ENCODE measurements at regions not wholly inside any gene's neighbourhood (a gene's known extent, or its start where the extent isn't known, plus 50 kb on each side); places are given as distances from the start of the nearest gene placed in this dataset.

GRCh38 chr2:206379266-206379665 is 64.1 kb upstream of the ADAM23 start:
- no peaks in the 10 kb centered on the region for H3K4me1 Mint-ChIP-seq (ENCODE audit: insufficient read depth, unreplicated experiment)
- ChIA-PET POLR2A (no interaction called here), CTCF (interaction anchor here (0.8 kb wide), 1 partner anchor 11 kb away, joined by 3 read pairs; no protein-coding TSS in a partner anchor)
- TF ChIP-seq, protein P1, sequence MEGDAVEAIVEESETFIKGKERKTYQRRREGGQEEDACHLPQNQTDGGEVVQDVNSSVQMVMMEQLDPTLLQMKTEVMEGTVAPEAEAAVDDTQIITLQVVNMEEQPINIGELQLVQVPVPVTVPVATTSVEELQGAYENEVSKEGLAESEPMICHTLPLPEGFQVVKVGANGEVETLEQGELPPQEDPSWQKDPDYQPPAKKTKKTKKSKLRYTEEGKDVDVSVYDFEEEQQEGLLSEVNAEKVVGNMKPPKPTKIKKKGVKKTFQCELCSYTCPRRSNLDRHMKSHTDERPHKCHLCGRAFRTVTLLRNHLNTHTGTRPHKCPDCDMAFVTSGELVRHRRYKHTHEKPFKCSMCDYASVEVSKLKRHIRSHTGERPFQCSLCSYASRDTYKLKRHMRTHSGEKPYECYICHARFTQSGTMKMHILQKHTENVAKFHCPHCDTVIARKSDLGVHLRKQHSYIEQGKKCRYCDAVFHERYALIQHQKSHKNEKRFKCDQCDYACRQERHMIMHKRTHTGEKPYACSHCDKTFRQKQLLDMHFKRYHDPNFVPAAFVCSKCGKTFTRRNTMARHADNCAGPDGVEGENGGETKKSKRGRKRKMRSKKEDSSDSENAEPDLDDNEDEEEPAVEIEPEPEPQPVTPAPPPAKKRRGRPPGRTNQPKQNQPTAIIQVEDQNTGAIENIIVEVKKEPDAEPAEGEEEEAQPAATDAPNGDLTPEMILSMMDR (IDR thresholded peaks at IDR 0.05; ENCODE audit: unreplicated experiment), result no peak
- H3K36me3 Mint-ChIP-seq (ENCODE audit: insufficient read depth, unreplicated experiment), result no peaks in the 10 kb centered on the region
- no peak for DNase-seq (ENCODE audit: unreplicated experiment)
- H3K27ac Mint-ChIP-seq (ENCODE audit: low read depth, unreplicated experiment), result no peak overlapping the region
- no peaks in the 10 kb centered on the region for H3K27me3 Mint-ChIP-seq (ENCODE audit: insufficient read depth, unreplicated experiment)
- peaks cover 8% of the 10 kb centered on the region for H3K9me3 Mint-ChIP-seq (ENCODE audit: unreplicated experiment)
- BruUV-seq (replicated peaks), result no TSS peak
- intact Hi-C loops (cut with micrococcal nuclease), result no loop called here
- H3K4me3 Mint-ChIP-seq (ENCODE audit: unreplicated experiment), result no peak overlapping the region

DNA sequence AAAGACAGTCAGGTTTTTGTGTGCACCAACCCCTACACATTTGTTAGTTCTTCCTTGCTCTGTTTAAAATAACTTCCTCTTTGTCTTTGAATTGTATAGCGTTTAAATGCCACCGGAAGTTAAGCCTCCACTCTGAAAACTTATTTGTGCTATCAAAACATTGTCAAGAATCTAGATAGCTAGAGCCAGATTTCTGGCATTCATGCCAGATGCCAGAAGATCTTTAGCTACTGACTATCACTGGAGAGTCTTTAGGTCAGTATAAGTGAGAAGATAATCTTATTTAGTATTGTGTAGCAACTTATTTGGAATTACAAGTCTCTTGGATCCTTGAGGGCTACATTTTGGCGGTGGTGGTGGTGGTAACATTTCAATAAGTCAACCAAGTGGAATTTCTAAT is 63.4 kb upstream of the ADAM23 start:
- H3K36me3 Mint-ChIP-seq (ENCODE audit: insufficient read depth, unreplicated experiment), result no peaks in the 10 kb centered on the region
- DNase-seq (ENCODE audit: unreplicated experiment), result no peak
- no peaks in the 10 kb centered on the region for H3K4me1 Mint-ChIP-seq (ENCODE audit: insufficient read depth, unreplicated experiment)
- CTCF ChIA-PET, result no interaction called here
- intact Hi-C loops (cut with micrococcal nuclease), result no loop called here
- no peaks in the 10 kb centered on the region for H3K27me3 Mint-ChIP-seq (ENCODE audit: insufficient read depth, unreplicated experiment)
- H3K4me3 Mint-ChIP-seq (ENCODE audit: unreplicated experiment), result no peak overlapping the region
- no peak overlapping the region for H3K27ac Mint-ChIP-seq (ENCODE audit: low read depth, unreplicated experiment)
- no TSS peak for BruUV-seq (replicated peaks)
- TF ChIP-seq, protein P1 (IDR thresholded peaks at IDR 0.05; ENCODE audit: unreplicated experiment), result no peak
- POLR2A ChIA-PET, result no interaction called here
- H3K9me3 Mint-ChIP-seq (ENCODE audit: unreplicated experiment), result peaks cover 8% of the 10 kb centered on the region

DNA sequence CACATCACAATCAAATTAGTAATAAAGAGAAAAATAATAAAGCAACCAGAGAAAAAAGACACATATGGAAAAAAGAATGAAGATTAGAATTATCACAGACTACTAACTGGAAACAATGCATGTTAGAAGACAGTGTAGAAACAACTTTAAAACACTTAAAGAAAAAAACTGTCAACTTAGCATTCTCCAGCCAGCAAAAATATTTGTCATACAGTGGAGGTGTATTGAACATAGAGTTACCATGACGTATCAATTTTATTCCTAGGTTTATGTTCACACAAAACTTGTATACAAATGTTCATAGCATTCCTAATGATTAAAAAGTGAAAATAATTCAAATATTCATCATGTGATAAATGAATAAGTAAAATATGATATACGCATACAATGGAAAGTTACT is 61.5 kb upstream of the ADAM23 start:
- CTCF ChIA-PET, result interaction anchor here (0.9 kb wide), 1 partner anchor 14 kb away, joined by 3 read pairs; no protein-coding TSS in a partner anchor

DNA sequence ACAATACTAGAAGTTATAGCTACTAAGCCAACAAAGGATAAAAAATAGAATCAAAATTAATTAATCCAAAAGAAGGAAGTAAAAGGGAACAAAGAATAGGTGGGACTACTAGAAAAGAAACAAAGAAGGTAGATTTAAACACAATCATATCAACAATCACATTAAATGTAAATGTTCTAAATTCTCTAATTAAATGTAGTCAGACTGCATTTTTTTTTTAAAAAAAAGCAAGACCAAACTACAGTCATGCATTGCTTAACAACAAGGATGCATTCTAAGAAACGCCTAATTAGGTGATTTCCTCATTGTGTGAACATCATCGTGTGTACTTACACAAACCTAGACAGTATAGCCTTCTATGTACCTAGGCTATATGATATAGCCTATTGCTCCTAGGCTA is 59.7 kb upstream of the ADAM23 start:
- no peak for DNase-seq (ENCODE audit: unreplicated experiment)
- Mint-ChIP-seq H3K27ac (ENCODE audit: low read depth, unreplicated experiment) (no peak overlapping the region), H3K27me3 (ENCODE audit: insufficient read depth, unreplicated experiment) (no peaks in the 10 kb centered on the region), H3K9me3 (ENCODE audit: unreplicated experiment) (no peaks in the 10 kb centered on the region), H3K4me1 (ENCODE audit: insufficient read depth, unreplicated experiment) (no peaks in the 10 kb centered on the region), H3K4me3 (ENCODE audit: unreplicated experiment) (no peak overlapping the region), H3K36me3 (ENCODE audit: insufficient read depth, unreplicated experiment) (no peaks in the 10 kb centered on the region)
- TF ChIP-seq, protein P1 (IDR thresholded peaks at IDR 0.05; ENCODE audit: unreplicated experiment), result no peak
- CTCF ChIA-PET, result interaction anchor here (0.7 kb wide), 1 partner anchor 206 kb away, joined by 3 read pairs; no protein-coding TSS in a partner anchor
- POLR2A ChIA-PET, result interaction anchor here (0.6 kb wide), 1 partner anchor 42 kb away, joined by 3 read pairs; no protein-coding TSS in a partner anchor
- no TSS peak for BruUV-seq (replicated peaks)
- intact Hi-C loops (cut with micrococcal nuclease), result no loop called here

More for the DNA sequence above, 61.5 kb upstream of the ADAM23 start:
- intact Hi-C loops (cut with micrococcal nuclease), result no loop called here
- no TSS peak for BruUV-seq (replicated peaks)
- TF ChIP-seq, protein P1 (IDR thresholded peaks at IDR 0.05; ENCODE audit: unreplicated experiment), result no peak
- POLR2A ChIA-PET, result no interaction called here
- DNase-seq (ENCODE audit: unreplicated experiment), result no peak
- H3K27ac Mint-ChIP-seq (ENCODE audit: low read depth, unreplicated experiment), result no peak overlapping the region
- no peak overlapping the region for H3K4me3 Mint-ChIP-seq (ENCODE audit: unreplicated experiment)
- H3K9me3 Mint-ChIP-seq (ENCODE audit: unreplicated experiment), result no peaks in the 10 kb centered on the region
- no peaks in the 10 kb centered on the region for H3K27me3 Mint-ChIP-seq (ENCODE audit: insufficient read depth, unreplicated experiment)
- H3K4me1 Mint-ChIP-seq (ENCODE audit: insufficient read depth, unreplicated experiment), result no peaks in the 10 kb centered on the region
- no peaks in the 10 kb centered on the region for H3K36me3 Mint-ChIP-seq (ENCODE audit: insufficient read depth, unreplicated experiment)
